ENCODE measurements at regions not wholly inside any gene's neighbourhood (a gene's known extent, or its start where the extent isn't known, plus 50 kb on each side); places are given as distances from the start of the nearest gene placed in this dataset.
"Not testable (repeated sequence)": the region's sequence is repeated elsewhere in the genome, so short reads cannot be mapped to it uniquely, and the experiment has no call there.

DNA sequence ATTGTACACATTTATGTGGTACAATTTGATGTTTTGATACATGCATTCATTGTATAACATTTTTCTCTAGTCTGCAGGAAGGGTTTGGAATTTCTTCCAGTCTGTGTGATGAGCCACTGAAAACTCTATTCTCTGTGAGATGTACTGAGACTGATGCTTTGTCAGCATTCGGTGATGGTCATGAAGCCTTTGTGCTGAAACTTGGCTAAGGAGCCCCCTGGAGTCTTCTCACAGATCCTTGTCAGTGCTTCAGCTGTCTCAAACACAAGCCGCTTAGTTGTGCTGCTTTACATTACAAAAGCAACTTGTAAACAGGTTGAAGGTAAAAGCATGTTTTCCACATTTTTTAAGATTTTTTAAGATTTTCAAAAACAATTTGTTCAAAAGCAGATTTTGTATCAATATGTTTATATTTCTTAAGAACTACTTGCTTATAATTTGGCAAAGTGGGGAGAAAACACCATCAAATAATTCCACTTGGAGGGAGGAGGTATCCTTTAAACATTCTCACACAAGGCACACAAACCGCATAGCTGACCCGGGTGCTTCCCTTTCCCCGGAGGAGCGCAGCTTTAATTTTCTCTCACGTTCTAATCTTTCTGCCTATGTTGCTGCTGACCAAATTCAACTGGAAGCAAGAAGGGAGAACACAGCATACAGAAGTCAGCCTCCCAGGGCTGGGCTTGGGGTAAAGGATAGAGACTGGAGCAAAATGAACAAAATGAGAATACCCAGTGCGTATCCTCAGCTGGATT lies 249.8 kb upstream of the VSTM2A start:
- no peak for DNase-seq

DNA sequence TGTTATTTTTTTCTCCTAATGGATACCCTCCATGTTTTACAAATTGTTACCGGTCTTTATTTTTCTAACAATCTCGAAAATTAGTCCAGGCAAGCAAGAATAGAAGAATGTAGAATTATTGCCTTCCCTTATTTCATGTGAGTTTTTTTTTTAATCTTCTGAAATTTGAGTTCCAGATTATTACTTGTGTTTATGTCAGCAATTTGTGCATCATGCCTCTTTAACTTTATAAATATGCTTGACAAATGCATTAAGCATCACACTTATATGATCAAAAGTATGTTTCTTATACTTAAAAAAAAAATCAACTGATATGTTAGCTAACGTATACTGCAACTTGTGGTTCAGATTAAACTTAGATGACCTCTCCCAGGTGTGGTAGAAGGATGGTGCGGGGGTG lies 242.7 kb upstream of the VSTM2A start:
- no peak for DNase-seq

- DNase-seq, result not testable (repeated sequence)
Measured at GRCh38 chr7:54315955-54316354, 226.2 kb upstream of the VSTM2A start.

GRCh38 chr7:54326592-54327167 lies 215.5 kb upstream of the VSTM2A start:
- no peak for DNase-seq

DNA sequence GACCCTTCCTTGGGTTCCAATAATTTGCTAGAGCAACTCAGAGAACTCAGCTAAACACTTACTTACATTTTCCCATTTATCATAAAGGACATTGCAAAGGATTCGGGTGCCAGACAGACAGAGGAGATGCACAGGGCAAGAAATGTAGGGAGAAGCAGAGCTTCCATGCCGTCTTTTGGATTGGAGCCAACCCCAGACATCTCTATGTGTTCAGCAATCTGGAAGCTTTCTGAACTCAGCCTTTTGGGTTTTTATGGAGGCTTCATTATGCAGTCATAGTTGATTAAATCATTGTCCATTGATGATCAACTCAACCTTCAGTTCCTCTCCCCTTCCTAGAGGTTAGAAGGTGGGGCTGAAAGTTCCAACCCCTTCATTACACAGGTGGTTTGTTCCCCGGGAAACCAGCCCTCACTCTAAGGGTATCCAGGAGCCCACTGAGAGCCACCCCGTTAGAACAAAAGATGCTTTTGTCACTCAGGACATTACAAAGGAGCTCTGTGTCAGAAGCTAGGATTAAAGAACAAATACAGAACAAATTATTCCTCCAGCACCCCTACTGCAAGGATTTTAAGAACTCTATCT lies 211.9 kb upstream of the VSTM2A start:
- no peak for DNase-seq

GRCh38 chr7:54331311-54331710 lies 210.9 kb upstream of the VSTM2A start:
- no peak for DNase-seq

DNA sequence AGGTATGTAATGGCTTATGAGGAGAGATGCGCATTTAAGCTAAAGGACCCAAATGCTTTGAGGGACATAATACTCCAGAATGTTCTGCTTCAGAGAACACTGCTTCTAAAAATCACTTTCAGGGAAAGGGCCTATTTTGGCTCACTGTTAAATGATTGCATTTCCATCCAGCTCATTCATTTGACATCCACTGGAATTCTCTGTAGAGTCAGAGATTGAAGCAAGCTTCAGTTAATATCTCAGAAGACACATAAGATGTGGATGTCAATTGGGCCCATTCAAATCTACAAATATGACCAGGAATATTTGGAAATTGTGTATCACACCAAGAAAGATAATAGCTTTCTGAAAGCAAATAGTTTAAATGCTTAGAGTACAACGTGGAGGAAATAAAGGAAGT lies 209.9 kb upstream of the VSTM2A start:
- no peak for DNase-seq

DNA sequence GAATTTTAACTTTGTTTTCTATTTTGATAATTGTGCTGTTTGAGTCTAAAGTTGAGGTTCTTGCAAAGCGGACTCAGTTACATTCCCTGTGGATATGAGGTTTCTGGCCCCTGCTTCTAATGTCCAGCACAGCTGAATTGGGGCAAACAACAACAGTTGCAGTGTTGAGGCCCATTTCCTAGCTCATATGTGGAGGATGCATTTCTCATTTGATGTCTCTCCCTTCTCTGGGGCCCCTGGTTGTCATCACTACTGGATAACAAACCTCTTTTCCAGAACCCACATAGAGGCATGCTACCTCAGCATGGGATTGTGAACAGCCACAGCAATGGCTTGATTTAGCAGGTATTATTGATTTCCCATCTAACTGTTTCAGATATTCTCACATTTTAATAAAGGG lies 208.2 kb upstream of the VSTM2A start:
- DNase-seq, result no peak

- no peak for DNase-seq
Measured at GRCh38 chr7:54336800-54337199, 205.4 kb upstream of the VSTM2A start.

DNA sequence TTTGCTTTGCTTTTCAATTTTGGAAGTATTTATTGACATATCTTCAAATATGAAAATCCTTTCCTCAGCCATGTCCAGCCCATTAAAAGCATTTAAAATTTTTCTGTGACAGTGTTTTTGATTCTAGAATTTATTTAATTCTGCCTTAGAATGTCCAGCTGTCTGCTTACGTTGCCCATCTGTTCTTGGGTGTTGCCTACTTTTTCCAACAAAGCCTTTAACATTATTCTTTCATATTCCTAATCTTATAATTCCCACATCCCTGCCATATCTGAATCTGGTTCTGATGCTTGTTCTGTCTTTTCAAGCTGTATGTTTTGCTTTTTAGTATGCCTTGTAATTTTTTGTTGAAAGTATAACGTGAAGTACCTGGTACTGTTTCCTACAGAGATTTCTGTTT lies 204.7 kb upstream of the VSTM2A start:
- DNase-seq, result no peak

DNA sequence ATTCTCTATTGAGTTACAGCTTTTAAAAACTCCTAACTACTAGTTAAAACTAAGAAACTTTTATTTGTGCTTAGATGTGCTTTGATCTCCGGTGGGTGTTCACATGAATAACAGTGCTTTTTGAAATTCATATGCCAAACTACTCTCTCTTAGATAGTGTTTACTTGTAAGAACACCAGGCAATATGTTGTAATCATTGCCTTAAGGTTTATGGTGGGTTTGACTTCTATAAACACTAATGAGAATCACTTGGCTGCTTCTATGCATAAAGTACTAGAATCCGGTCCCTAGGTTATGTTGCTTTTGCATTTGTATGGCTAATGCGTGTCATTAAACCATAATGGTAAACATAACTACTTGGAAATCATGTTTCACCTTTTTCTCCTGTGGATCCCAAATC lies 203.9 kb upstream of the VSTM2A start:
- DNase-seq, result no peak

DNA sequence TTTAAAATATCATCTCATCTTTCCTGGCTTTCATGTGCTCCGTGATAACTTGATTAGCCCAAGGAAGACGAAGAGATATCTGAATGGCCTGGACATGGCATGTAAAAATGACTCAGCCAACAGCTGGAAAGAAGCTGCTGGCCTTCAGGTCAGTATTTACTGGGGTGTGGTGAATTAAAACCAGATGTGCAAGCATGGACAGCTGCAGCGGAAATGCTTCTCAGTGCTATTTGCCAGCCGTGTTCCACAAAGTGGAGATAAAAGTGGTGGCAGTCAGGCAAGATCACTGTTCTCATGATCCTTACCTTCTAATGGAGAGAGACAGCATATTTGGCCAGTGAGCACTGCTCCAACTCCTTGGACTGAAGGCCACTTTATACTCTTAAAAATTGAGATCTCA lies 203.1 kb upstream of the VSTM2A start:
- DNase-seq, result no peak

- DNase-seq, result no peak
Measured at GRCh38 chr7:54342458-54342857, 199.7 kb upstream of the VSTM2A start.

DNA sequence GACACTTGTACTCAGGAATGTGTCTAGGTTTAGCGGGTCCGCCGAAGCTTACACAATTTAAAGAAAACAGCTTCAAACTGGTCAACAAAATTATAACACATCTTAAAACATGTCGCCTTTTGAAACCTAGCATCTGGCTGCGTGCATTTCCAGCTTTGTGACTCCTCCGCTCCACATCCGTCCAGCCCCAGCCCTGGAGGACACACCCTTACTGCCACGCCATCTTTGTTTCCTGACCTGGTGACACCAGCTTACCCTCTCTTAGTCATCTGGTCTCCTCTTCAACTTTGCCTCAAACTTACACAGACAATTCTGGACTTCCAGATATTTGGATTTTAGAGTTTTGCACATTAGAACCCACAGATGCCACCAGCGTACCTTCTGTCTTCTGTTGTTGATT lies 198.7 kb upstream of the VSTM2A start:
- DNase-seq, result no peak

DNA sequence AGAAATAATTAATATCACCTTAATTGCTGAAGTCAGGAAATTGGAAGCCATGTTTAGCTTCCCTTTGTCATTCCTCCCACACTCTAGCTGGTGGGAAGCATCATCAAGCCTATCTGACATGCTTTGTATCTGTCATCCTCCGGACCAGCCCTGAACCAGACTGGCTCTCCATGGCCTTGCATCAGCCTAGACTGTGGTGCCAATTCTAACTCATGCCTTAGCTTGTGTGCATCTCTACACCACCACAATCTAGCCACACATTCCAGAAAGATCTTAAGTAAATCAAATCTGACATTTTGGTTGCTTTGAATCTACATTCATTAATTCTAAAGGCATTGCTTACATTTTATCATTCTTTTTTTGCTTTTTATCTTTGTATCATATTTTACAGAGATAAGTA lies 196.4 kb upstream of the VSTM2A start:
- no peak for DNase-seq

DNA sequence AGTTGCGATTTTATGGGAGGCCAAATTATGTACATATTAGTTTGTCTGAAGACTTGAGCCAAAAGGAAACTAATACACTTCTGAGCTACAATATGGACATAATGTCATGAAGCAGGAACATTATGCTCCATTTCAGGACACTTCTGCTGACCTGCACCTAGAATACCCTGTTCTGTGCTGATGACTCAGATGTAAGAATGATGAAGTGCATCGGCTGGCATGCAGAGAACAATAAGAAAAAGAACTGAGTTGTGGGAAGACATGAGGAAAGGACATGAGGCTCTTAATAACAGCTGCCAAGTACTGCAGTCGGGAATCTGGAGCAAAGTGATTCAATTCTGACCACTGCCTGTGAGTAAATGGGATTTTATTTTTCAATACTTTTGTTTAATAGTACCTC lies 192.9 kb upstream of the VSTM2A start:
- no peak for DNase-seq

DNA sequence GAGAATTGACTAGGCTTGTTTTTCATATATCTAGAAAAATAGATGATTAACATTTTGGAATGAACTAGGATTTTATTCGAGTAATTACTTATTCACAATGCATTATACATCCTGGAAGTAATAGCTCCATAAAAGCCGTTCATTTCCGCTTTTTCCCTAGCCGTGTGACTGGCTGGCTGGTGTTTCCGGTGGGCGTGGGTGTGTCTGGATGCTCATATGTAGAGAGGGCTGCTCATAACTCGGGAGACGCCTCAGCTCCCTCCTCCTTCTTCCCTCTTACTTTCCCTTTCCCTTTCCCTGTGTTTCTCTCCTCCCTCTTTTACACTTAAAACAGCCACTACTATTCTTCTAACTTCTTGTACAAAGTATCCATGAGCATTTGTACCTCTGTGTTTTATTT lies 187.7 kb upstream of the VSTM2A start:
- DNase-seq, result no peak

- DNase-seq, result no peak
Measured at GRCh38 chr7:54355842-54356241, 186.3 kb upstream of the VSTM2A start.

GRCh38 chr7:54360075-54360840 lies 181.9 kb upstream of the VSTM2A start:
- no peak for DNase-seq

DNA sequence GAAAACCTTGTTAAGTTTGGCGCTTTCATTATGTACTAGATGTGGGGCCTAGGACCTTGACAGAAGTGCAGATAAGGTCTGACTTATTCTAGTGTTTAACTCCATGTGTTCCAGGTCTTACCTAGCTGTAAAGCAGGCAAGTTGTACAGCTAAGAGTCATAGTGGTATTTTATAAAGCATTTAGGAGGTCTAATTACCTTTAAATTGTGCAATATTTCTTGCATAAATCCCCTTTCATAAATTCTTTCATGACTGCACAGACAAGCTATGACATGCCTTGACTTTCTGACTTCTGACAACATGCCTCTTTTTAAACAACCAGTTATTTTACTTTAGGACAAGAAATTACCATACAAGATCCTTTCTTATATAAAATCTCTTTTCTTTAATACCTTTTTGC lies 151.6 kb upstream of the VSTM2A start:
- no peak for DNase-seq

- DNase-seq, result no peak
Measured at GRCh38 chr7:54392935-54393334, 149.2 kb upstream of the VSTM2A start.

DNA sequence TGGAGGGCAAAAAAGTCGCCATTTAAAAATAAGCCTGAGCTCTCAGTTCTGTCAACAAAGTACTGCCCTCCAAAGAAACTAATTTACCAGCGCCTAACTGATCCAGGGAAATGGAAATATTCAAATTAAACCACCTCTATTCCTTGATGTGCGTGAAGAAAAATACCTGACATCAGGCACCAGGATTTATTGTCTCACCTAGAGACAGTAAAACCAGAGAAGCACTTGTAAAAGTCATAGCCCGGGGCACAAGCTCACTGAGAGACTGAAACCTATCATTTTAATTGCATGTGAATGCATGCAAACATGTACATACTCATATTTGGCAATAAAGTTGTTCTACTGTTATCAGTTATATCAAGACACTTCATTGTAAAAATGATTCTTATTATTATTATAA lies 147.3 kb upstream of the VSTM2A start:
- DNase-seq, result no peak

GRCh38 chr7:54397836-54398612 lies 144.2 kb upstream of the VSTM2A start:
- no peak for DNase-seq

Measured in AML-193 (cell line).